Activated CD8-positive, alpha-beta memory T cell treated with anti-CD3 and anti-CD28 coated beads, Interleukin-2, amount 50 U/mL, for 1 hour (primary cell): ENCODE measurements at regions not wholly inside any gene's neighbourhood (a gene's known extent, or its start where the extent isn't known, plus 50 kb on each side); places are given as distances from the start of the nearest gene placed in this dataset.

Experiments
- DNase-seq: peaks from one replicate; pipeline ENCODE4 v3.0.0-alpha.2; 2020; ENCODE audit errors: extremely low read depth

DNA sequence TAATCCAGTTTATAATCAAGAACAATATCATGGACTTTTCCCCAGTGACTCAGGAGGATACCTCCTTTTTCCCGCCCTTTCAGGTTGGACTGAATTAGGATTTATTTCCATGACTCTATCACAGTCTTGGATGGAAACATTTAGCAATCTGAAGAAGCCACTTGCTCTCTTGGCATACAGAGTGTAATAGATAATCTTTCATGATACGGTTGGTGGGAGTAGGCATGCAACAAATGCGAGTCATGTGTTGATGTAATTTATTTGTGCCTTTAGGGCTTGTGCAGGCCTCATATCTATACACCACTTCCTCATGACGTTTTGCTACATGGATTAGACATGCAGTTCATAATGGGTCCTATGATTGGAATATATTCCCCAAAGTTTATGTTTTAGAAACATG, 54.2 kb upstream of the MCTP2 start:
- no peak for DNase-seq

DNA sequence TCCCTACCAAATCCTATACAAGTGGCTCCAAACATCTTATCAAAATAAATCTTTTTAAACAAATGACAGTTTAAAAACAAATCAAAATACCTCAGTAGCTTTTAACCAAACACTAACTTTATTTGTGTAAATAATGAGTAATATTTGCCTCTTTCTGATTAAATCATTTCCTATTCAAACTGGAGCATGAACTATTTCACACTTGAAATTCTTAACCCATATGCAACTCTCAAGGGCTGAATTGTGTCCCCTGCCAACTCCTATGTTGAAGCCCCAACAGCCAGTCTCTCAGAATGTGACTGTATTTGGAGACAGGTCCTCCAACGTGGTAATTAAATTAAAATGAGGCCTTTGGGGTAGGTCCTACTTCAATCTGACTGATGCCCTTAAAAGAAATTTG, 55.9 kb upstream of the MCTP2 start:
- no peak for DNase-seq

DNA sequence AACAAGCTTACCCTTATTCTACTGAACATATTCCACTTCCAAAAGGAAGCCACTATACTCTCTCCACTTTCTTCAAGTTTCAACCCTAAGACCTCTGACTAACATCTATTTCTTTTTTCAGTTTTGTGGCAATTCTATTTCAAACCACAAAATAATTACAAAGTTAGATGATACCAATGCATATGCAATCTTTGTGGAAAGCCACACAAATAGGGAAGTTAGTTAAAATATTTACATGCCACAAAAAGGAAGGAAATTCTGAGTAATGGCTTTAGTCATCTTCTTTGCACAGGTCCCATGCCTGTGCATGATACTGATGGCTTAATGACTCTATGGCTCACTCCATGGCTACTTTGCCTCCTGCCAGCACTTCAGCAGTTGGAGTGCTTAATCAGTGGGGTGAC, 57.0 kb upstream of the MCTP2 start:
- DNase-seq: no peak

DNA sequence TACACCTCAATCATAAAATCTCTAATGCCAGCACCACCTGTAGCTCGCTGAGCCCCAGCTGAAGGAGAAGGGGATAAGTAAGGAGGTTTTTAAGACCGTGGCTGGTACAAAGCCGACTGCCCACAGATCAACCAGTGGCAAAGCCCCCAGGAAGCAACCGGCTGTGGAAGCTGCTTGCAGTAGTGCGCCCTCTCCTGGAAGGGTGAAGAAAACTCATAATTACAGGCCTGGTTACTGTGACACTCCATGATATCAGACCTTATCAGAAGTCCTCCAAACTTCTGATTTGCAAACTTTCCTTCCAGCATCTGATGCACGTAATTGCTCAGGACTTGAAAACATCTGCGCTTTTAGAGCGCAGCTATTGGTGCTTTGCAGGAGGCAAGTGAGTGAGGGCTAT, 63.1 kb upstream of the MCTP2 start:
- no peak for DNase-seq

DNA sequence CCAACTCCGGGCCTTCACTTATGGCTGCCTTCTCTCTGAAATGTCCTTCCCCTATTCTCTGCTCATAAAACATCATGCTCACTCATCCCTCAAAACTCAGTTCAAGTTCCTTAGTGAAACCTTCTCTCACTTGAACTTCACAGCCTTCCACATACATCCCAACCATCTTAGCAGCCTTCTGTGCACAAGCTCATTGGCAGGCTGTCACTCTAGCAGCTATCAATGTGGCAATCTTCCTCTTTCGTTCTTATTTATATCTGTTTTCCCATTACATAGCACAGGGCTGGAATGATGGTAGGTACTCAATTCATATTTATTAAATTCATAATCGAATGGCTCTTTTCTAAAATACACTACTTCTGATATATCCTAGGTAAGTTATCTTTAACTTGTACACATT, 66.4 kb upstream of the MCTP2 start:
- no peak for DNase-seq

DNA sequence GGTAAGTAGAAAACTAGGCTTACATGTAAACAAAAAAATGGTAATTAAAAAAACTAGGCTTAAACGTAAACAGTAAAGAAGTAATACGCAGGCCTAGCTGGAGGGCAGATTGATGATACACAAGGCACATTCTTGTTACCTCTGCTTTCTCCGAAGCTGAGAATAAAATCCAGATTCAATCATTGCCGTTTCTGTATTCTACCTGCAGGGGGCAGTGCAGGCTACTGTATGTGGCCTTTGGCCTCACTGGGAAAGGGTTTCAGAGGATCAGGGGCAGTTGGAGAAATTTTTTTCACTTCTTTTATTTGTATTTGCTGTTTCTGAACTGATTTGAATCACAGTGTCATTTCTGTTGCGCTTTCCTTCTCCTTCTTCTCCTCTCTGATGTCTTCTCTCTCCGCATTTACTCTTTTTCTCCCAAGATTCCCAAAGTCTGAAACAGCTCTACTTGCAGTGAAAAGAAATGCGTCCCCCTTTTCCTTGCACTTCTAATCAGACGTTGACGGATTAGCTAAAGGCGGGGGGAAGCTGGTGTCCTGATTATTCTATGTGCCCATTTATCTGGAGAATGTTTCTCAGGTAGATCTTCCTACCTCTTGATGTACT, 67.1 kb upstream of the MCTP2 start:
- DNase-seq: peak; percentile 20

DNA sequence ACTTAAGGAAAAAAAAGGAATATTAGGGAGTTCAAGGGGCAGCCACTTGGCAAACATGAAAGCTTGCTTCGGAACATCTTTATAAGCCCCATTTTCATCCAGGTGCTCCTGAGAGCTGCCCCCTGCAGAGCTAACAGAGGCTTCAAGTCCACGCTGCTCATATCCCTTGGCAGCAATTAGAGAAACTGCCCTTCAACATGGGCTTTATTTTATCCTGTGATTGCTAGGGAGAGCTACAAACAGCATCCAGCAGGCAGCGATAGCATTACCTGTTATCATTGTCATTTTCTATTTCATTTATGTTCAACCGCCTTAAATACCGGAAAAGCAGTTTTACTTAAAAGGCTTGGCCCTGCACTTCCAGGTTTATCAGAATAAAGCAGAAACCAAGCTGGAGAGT, 68.4 kb upstream of the MCTP2 start:
- no peak for DNase-seq

DNA sequence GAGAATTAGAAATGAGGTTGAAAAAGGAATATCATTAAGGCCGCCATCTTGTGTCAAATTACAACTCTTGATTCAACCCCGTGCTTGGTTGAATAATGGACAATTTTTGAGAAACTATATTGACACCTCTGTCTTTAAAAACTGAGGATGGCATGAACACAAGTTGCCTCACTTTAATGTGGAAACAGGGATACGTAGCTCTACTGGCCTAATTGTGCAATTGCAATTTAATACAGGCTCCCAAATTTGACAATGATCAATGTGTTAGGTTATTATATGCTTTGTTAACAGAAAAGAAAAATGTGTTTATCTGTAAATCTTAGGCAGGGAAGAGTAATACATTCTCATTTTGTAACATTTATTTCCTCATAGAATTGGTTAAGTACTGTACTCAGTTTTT, 77.1 kb upstream of the MCTP2 start:
- no peak for DNase-seq

DNA sequence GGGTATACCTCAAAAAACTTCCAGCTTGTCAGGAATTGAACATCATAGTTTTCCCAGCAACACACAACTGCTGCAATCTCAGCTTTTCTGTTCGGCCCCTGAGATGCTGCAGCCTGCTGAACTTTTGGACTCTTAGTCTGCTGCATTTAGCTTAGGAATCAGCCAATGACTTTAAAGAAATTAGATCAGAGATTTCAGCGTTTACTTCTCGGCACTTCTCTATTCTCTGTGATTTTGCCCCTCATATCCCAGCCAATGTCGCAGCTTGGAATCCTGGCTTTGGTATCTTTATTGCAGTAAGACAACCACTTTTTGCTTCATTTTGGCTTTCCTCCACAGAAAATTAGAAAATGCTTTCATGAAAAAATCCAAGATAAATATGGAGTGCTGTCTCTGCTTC, 86.3 kb upstream of the MCTP2 start:
- no peak for DNase-seq

DNA sequence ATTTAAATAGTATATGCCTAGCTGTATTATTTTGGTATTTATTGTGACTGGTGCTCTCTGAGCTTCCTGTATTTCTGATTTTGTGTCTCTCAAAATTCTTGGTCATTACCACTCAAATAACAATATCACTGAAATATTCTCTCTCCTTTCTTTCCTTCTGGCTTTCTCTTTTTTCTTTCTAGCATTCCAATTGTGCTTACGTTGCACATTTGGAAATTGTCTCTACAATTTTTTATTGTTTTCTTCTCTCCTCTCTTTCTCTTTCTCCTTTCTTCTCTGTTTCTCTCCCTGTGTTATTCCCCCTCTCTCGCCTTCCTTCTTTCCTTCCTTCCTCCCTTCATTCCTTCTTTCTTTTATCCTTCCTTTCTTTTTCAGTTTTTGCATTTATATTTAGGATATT, 89.6 kb upstream of the MCTP2 start:
- no peak for DNase-seq

DNA sequence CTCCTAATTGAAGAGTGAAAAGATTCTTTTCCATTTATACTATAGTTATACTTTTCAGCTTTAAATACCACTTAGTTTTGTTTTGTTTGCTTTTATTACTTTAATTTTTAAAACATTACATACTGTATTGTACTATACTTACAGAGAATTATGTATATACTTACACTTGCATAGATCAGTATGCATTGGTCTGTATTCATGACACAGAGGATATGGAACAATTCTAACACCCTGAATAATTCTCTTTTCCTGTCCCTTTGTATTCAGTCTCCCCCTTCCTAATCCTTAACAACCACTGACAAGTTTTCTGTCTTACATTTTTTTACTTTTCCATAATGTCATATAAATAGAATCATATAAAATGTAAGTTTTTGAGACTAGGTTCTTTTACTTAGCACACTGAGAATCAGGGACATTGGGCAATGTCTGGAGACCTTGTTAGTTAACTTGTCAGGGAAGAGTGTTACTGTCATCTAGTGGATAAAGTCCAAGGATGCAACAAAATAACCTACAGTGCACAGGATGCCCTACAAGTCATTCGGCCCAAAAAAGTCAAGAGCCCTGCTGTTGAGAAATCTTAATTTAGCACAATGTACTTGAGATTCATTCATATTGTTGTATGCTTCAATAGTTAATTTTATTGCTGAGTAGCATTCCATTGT, 95.7 kb upstream of the MCTP2 start:
- DNase-seq: no peak

DNA sequence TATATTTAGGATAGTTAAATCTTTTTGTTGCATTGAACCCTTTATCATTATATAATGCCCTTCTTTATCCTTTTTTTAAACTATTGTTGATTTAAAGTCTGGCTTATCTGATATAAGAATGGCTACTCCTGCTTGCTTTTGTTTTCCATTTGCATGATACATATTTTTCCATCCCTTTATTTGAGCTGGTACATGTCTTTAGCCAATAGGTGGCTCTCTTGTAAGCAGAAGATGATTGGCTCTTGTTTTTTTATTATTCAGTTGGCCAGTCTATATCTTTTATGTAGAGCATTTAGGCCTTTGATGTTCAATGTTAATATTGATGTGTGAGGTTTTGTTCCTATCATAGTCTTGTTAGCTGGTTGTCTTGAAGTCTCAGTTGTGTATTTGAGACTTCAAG, 99.5 kb upstream of the MCTP2 start:
- no peak for DNase-seq

DNA sequence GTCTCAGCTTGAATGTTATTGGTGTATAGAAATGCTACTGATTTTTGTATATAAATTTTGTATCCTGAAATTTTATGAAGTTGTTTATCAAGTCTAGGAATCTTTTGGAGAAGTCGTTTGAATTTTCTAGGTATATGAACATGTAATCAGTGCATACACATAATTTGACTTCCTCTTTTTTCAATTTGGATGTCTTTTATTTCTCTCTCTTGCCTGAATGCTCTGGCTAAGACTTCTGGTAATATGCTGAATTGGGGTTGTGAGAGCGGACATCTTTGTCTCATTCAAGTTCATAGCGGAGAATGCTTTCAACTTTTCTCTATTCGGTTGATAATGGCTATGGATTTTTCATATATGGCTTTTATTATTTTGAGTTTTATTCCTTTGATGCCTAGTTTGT, 100.9 kb upstream of the MCTP2 start:
- no peak for DNase-seq

DNA sequence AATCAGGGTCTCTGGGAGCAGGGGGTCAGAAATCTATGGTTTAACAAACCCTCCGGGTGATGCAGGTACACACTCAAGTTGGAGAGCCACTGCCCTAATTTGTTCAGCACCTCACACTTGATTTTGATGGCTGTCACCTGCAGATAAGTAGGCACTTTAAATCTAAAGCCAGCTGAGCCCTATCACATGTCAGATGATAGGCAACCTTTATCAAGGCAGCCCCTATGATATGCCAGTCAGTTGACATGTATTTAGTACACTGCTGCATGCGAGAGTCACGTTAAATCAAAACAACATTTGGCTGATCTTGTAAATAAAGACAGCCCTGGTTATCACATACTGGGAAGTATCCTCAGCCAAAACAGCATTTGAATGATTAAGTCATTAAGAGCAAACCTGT, 104.4 kb upstream of the MCTP2 start:
- DNase-seq: no peak

DNA sequence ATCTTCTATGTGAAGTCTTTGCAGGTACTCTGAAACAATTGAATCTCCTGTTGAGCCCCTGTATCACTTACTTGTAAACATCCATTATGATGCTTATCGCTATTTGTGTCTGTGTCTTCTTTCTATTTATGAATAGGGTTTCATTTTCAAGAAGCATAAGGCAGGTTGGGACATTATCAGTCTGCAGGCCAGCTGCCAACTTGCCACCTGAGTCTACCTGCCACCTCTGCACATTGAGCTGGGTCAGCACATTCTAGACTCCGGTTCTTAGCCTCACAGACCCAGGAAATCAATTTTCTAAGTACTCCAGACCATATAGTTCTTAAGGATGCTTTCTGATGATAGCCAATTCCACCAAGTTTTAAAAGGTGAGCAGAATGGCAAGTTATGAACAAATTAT, 105.7 kb upstream of the MCTP2 start:
- no peak for DNase-seq

DNA sequence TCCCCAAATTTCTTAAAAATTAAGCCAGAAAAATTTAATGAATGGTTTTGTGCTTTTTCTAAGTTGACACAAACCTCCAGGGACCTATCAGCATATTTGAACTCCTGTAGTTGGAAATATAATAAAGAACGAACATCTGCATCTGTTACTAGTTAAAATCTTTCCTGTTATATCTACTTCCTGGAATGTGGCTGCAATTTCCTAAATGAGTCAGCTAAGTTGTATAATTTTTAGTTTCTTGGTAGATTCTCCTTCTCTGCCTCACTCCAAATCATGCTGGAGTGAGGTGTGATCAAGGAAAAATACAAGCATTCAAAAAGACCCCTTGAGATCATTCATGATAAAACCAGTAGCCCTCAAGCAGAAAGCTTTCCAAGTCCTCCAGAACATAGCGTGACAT, 106.2 kb upstream of the MCTP2 start:
- DNase-seq: no peak

DNA sequence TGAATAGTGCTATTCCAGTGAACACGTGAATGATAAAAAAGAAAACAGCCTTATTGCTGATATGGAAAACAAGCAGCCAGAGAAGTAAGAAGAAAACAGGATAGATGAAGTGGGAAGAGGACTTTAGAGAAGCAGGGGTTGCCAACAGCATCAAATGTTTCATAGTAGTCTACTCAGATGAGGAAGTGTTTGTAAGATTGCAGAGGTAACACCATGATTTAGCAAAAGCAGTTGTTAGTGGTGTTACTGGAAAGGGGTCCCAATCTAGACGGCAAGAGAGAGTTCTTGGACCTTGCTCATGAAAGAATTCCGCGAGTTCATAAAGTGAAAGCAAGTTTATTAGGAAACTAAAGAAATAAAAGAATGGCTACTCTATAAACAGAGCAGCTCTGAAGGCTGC, 108.8 kb upstream of the MCTP2 start:
- DNase-seq: no peak

DNA sequence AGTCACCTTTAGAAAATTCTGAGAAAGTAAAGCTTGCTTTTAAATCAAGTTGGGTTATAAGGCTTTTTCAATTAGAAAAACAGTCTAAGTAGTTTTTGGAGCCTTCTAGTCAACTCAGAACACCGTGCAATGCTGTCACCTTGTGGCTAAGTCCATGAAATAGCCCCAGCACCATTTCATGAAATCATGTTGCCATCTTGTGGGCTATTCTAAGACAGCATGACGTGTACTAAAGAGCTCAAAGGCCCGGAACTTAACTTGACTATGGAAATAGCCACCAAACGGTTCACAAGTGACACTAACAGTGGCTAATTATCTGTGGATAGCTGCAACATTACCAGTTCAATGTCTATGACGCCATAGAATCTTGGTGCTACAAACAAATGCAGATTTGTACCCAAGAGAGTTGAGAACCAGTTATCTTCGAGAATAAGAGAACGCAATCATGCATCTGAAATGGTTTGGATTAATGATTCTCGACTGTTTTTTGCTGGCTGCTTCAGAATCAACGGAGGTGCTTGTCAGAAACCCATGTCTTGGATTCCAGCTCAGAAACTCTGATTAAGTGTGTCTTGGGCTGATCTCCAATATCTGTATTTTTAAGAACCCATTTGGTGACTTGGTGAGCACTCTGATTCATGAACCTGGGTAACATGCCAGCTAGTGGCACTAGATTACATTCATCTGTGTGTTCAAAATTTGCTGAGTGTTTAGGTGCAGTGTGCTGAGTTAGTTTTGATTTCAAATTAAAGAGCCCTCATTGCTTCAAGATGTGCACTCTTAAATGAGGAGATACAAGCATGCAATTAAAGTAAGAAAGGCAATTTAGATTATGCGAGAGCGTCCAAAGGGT, 111.2 kb upstream of the MCTP2 start:
- no peak for DNase-seq

DNA sequence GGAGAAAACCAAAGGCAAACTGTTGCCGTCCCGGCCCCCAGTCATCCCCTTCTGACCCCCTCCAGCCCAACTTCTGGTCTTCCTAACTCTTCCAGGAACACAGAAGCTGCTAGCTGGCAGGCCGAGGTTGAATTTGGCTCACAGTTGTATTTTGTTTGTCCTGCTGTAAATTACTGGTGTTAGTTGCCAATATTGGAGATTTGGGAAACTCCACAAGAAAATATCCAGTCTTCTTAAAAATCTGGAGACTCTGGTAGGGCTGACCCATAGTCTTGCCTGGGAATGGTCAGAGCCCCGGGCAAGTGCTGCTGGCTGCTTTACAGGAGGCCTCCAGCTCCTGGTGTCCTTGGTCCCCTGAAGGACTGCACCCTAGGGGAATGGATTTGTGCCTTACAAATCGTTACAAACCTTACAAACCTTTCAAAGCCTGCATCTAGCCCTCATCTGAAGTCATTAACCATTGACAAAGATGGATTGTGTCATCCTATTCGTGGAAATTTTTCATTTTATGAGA, 112.0 kb upstream of the MCTP2 start:
- no peak for DNase-seq

DNA sequence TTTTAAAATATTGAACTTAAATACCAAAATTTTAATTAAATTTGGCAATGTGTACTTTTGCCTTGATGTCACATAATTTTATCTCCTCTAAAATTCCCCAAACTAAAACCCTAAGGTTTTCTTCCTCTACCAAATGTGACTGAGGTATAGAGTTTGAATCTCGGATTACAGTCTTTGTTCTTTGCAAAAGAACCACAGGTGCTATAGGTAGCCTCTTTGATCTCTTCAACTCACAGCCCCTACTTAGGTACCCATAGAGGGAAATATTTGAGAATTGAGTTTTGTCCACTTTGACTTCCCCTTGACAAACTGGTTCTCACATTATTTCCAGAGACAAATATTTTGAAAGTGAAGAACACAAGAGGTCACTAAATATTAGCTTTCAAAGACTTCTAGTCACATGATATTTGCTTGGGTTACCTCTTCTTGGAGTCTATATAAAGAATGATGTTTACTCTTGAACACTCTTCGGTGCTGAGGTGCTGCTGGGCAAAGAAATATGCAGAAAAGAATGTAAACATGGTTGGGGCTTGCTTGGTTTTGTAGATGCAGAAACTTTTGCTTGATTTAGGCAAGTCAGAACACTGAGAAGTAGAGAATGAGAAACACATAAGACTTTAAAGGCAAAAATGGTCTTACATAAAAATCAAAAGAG, 120.8 kb upstream of the MCTP2 start:
- DNase-seq: no peak

DNA sequence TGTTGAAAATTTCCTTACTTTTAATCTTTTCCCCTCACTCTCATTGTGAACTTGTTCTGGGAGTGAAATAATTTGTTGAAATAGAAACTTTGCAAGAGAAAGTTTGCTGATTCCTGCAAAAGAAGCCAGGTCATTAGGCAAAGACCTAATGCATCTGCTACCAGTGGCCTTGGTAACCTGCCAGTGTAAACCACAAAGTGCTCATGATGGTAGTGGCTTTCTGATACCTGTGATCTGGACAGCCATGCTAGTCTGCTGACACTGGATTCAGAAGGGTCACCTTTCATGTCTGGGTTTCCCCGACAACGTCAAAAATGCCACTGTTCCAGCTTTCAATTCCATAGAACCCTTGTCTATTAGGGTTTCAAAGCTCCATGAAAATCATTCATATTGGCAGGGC, 123.7 kb upstream of the MCTP2 start:
- DNase-seq: no peak

DNA sequence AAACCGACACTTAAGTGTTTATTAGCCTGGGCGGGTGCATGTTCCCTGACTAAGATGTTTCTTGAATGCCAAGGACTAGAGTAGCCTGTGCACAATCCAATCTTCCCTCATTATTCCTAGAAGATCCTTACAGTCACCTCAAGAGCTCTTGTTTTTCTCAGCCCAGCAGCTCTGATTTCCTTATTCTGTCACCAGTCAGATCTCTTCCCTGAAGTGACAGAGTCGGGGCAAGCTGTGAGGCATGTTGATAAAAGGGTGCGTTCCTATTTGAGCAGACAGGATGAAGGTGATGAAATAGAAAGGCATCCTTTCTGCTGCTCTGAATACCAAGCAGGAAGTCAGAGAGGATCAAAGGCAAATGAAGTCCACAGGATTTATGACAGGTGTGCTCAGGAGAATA, 125.6 kb upstream of the MCTP2 start:
- no peak for DNase-seq

DNA sequence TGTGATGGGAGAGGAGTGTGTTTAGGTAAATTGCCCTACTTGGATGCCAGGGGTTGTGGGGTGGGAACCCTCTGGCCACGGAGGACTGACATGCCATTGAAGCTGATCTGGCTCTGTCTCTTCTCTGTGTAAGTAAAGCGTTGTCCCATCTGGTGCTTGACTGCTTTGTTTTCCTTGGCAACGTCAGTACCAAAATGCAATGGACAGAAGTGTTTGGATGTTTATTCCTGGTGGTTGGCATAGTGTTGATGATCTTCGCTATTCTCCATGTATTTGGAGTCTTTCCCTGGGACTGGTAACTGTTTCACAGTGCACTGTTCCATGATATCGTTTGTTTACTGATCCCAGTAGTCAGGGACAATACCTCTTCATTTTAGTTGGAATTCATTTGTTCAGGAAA, 130.5 kb upstream of the MCTP2 start:
- DNase-seq: no peak
